PC-9 (cell line): ENCODE measurements at regions not wholly inside any gene's neighbourhood (a gene's known extent, or its start where the extent isn't known, plus 50 kb on each side); places are given as distances from the start of the nearest gene placed in this dataset.

Experiments used
- CTCF ChIP-seq: fragments of 200-600 bp; sonication (generic); conservative IDR thresholded peaks from 2 replicates; pipeline ENCODE4 v1.6.1; 2017; ENCODE audit warnings: mixed run types, antibody characterized with exemption, mild to moderate bottlenecking, moderate library complexity
- EZH2 ChIP-seq: fragments of 200-600 bp; sonication (generic); IDR thresholded peaks from 2 replicates; pipeline ENCODE4 v1.8.0; 2017; ENCODE audit warnings: antibody characterized with exemption, low read depth

DNA sequence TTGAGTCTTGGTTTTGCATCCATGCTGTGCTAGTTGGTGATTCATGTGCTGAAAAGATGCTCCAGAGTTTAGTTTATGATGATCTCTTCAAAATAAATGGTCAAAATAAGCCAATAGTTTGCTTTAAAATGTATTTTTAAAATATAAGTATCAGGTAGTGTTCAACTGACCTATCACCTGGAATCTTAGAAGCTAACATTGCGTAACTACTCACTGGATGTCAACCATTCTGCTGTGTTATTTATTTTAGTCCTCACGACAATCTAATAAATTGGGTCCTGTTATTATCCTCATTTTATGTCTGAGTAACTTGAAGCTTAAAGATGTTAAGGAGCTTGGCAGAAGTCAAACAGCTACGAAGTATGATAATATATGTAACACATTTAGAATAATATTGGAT is 563.7 kb upstream of the MDFIC2 start:
- TF ChIP-seq CTCF, result no peak
- no peak for TF ChIP-seq EZH2
